ENCODE measurements at regions not wholly inside any gene's neighbourhood (a gene's known extent, or its start where the extent isn't known, plus 50 kb on each side); places are given as distances from the start of the nearest gene placed in this dataset.
"Not testable (repeated sequence)": the region's sequence is repeated elsewhere in the genome, so short reads cannot be mapped to it uniquely, and the experiment has no call there.

DNA sequence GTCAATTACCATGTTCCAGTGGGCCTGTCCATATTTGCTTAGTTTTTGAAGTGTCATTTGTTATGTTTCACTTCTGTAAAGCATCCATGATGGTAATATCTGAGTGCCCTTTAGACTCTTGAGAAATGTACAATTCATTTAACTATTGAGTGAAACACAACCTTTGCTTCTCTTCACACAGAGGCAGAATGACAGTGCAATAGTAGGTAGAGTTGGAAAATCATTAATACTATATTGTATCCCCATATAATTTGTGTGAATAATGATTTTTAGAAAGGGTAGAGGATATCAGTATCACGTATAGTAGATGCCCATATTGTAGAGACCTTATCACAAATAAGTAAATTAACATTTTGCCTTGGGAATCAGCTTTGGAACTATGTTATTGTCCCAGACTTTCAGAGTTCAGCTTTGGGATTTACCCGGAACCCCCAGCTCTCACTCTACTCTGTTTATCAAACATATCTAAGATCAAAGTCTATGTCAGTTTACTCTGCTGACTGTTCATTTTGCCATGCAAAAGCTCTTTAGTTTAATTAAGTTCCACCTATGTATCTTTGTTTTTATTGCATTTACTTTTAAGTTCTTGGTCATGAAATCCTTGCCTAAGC lies 172.7 kb upstream of the NOL4 start:
- Histone ChIP-seq H3K27ac (no peak overlapping the region), H3K4me3 (no peak overlapping the region), H3K9me3 (no peaks in the 10 kb centered on the region), H3K27me3 (no peaks in the 10 kb centered on the region), H3K36me3 (no peaks in the 10 kb centered on the region), H3K4me1 (no peaks in the 10 kb centered on the region)
- intact Hi-C loops (cut with DNase I), result no loop called here
- 48 to 52% methylated on average over 2 of the region's 2 CpGs for WGBS, 2 donors
- no peak for TF ChIP-seq POLR2A (IDR thresholded peaks at IDR 0.05)
- TF ChIP-seq, protein P1, sequence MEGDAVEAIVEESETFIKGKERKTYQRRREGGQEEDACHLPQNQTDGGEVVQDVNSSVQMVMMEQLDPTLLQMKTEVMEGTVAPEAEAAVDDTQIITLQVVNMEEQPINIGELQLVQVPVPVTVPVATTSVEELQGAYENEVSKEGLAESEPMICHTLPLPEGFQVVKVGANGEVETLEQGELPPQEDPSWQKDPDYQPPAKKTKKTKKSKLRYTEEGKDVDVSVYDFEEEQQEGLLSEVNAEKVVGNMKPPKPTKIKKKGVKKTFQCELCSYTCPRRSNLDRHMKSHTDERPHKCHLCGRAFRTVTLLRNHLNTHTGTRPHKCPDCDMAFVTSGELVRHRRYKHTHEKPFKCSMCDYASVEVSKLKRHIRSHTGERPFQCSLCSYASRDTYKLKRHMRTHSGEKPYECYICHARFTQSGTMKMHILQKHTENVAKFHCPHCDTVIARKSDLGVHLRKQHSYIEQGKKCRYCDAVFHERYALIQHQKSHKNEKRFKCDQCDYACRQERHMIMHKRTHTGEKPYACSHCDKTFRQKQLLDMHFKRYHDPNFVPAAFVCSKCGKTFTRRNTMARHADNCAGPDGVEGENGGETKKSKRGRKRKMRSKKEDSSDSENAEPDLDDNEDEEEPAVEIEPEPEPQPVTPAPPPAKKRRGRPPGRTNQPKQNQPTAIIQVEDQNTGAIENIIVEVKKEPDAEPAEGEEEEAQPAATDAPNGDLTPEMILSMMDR (IDR thresholded peaks at IDR 0.05), result no peak
- no peak for DNase-seq

DNA sequence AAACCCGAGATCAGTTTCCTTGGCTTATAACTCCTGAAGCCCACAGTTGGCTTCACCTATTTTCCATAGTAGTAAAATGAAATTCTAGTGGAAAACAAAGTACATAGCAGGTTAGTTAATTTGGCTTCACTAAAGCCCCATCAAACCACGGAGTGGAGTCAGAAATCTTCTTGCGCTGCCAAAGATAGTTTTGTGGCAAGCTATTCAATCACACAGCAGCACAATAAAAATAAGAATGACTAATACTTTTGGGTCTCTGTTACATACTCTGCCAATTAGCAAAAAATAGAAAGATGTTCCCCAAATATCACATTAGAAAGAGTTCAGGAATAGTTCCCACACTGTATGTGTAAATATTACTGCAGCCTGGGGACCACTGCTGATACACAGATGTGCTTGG lies 175.2 kb upstream of the NOL4 start:
- 63 to 68% methylated on average over 3 of the region's 3 CpGs for WGBS, 2 donors
- H3K27ac ChIP-seq, result no peak overlapping the region
- TF ChIP-seq, protein P1 (IDR thresholded peaks at IDR 0.05), result no peak
- TF ChIP-seq POLR2A (IDR thresholded peaks at IDR 0.05), result no peak
- intact Hi-C loops (cut with DNase I), result no loop called here
- no peaks in the 10 kb centered on the region for H3K9me3 ChIP-seq
- no peaks in the 10 kb centered on the region for H3K4me1 ChIP-seq
- H3K27me3 ChIP-seq, result no peaks in the 10 kb centered on the region
- H3K36me3 ChIP-seq, result no peaks in the 10 kb centered on the region
- no peak for DNase-seq
- H3K4me3 ChIP-seq, result no peak overlapping the region

DNA sequence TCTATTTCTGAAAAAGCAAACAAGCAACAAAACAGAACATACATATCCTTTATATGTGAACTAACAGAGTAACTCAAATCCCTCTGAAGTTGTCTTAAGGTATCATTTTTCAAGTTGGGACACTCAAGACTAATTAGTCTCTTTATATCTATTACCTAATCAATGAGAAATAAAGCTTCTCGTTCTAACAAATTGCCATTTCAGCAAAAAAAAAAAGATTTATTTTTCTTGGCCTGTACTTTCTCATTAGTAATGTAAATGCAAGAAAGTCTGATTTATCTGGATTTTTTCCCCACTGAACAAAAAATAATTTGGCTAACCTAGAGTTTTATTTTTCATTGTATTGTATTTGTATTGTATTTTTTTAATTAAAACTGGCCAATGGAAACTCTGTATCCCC lies 176.1 kb upstream of the NOL4 start:
- DNase-seq, result no peak
- Histone ChIP-seq H3K4me3 (no peak overlapping the region), H3K4me1 (no peaks in the 10 kb centered on the region), H3K27me3 (no peaks in the 10 kb centered on the region), H3K27ac (no peak overlapping the region), H3K36me3 (no peaks in the 10 kb centered on the region), H3K9me3 (no peaks in the 10 kb centered on the region)
- intact Hi-C loops (cut with DNase I), result no loop called here
- TF ChIP-seq POLR2A (IDR thresholded peaks at IDR 0.05), result no peak
- TF ChIP-seq, protein P1 (IDR thresholded peaks at IDR 0.05), result no peak
- WGBS, 2 donors, result 58 to 66% methylated on average over 1 of the region's 1 CpG

DNA sequence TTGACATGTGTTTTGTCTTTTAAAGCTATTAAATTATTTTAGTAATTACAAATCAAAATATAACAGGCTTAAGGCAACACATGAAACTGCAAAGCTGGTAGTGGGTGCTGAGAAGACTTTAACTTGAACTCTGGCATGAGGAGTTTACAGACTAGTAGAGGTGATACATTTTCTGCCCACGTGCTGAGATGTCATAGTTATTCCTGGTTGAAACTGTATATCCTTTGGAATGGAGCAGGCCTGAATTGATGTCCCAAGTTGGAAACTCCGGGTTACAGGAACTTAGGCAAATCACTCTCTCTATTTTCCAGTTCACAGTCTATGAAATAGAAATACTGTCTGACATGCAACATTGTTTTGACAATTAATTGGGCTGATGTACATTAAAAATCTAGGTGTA lies 177.1 kb upstream of the NOL4 start:
- no peaks in the 10 kb centered on the region for H3K27me3 ChIP-seq
- WGBS, 2 donors, result 40 to 61% methylated on average over 2 of the region's 2 CpGs
- no peak overlapping the region for H3K4me3 ChIP-seq
- intact Hi-C loops (cut with DNase I), result no loop called here
- H3K27ac ChIP-seq, result no peak overlapping the region
- H3K4me1 ChIP-seq, result no peaks in the 10 kb centered on the region
- no peaks in the 10 kb centered on the region for H3K36me3 ChIP-seq
- no peak for DNase-seq
- no peaks in the 10 kb centered on the region for H3K9me3 ChIP-seq
- TF ChIP-seq POLR2A (IDR thresholded peaks at IDR 0.05), result no peak
- TF ChIP-seq, protein P1 (IDR thresholded peaks at IDR 0.05), result no peak

DNA sequence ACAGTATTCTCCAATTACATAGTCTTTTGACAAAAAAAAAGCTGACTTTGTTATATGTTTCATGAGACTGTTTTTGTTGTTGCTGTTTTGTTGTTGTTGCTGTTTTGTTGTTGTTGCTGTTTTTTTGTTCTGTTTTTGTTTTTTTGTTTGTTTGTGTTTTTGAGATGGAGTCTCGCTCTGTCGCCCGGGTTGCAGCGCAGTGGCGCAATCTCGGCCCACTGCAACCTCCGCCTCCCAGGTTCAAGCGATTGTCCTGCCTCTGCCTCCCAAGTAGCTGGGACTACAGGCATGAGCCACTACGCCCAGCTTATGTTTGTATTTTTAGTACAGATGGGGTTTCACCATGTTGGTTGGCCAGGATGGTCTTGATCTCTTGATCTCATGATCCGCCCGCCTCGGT lies 182.8 kb upstream of the NOL4 start:
- H3K9me3 ChIP-seq; H3K4me3 ChIP-seq; intact Hi-C loops (cut with DNase I); H3K27me3 ChIP-seq; H3K27ac ChIP-seq; DNase-seq; H3K4me1 ChIP-seq; H3K36me3 ChIP-seq: not testable (repeated sequence)
- 86 to 96% methylated on average over 8 to 12 of the region's 12 CpGs for WGBS, 2 donors

DNA sequence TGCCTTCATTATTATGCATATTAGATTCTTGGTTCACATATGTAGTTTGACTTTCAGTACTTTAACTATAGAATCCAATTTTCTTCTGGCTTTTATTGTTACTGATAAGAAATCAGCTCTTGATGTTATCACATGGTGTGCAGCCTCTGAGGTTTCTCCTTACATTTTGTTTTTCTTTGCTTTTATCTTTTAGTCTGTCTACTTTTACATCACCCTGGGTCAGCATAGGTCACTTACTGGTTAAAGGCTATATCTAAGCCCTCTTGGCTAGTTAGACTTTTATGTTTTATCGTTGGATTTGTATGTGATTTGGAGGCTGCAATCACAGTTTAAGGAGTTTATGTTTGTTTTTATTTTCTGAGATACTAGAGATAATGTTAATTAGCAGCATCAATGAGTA lies 187.2 kb upstream of the NOL4 start:
- no peak overlapping the region for H3K27ac ChIP-seq
- no peak for DNase-seq
- no peak for TF ChIP-seq POLR2A (IDR thresholded peaks at IDR 0.05)
- TF ChIP-seq, protein P1 (IDR thresholded peaks at IDR 0.05), result no peak
- H3K9me3 ChIP-seq, result no peaks in the 10 kb centered on the region
- intact Hi-C loops (cut with DNase I), result no loop called here
- H3K4me3 ChIP-seq, result no peak overlapping the region
- no peaks in the 10 kb centered on the region for H3K36me3 ChIP-seq
- WGBS, 2 donors, result 31 to 40% methylated on average over 1 of the region's 1 CpG
- H3K4me1 ChIP-seq, result no peaks in the 10 kb centered on the region
- H3K27me3 ChIP-seq, result no peaks in the 10 kb centered on the region
